Activated naive CD8-positive, alpha-beta T cell treated with anti-CD3 and anti-CD28 coated beads for 36 hours (primary cell): ENCODE measurements at regions not wholly inside any gene's neighbourhood (a gene's known extent, or its start where the extent isn't known, plus 50 kb on each side); places are given as distances from the start of the nearest gene placed in this dataset.
A peak's percentile ranks its signal among the peaks of the same experiment; 100 is the strongest.

Source experiments
- DNase-seq: peaks from one replicate; pipeline ENCODE4 v3.0.0; 2021
- H3K27ac Mint-ChIP-seq: one replicate; pipeline ENCODE4 v1.8.0; 2022; ENCODE audit warnings: mild to moderate bottlenecking, moderate library complexity, mixed read lengths
- H3K27me3 Mint-ChIP-seq: one replicate; pipeline ENCODE4 v1.8.0; 2022; ENCODE audit warnings: mild to moderate bottlenecking, mixed read lengths
- H3K36me3 Mint-ChIP-seq: one replicate; pipeline ENCODE4 v1.8.0; 2021; ENCODE audit warnings: mild to moderate bottlenecking, mixed read lengths
- H3K4me1 Mint-ChIP-seq: one replicate; pipeline ENCODE4 v1.8.0; 2021; ENCODE audit warnings: mixed read lengths
- H3K4me3 Mint-ChIP-seq: one replicate; pipeline ENCODE4 v1.8.0; 2022; ENCODE audit warnings: mild to moderate bottlenecking, moderate library complexity, mixed read lengths
- H3K9me3 Mint-ChIP-seq: one replicate; pipeline ENCODE4 v1.8.0; 2022; ENCODE audit warnings: mixed read lengths

DNA sequence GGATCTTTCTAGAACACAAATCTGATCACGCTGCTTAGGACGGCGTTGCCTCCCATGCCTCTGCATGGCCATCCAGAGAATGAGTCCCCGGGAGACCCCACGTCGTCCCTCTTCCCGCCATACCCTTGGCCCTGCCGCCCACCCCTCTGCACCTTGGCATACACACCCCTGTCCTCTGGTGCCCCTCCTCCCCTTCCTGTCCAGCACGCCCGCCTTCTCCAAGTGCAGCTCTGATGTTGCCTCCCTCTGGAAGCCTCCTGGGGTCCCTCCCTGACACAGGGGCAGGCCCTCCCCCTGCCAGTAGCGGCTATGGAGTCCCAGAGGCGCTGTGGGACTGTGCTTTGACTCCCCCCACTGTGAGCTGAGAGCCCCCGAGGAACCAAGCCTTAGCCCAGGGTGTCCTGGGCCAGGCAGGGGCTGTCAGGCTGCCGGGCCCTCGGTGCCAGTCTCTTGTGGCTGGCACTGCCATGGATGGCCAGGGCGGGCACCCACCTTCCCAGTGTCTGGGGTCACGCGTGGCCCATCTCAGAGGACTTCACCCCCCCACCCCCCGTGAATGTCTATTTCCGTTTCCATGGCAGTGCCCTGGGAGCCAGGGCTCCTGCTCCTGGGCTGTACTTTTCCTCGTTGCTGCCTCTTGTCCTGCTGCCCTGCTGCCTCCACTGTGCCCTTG is 70.5 kb upstream of the RNU6ATAC start:
- no peak for DNase-seq
- H3K4me3 Mint-ChIP-seq, result no peak overlapping the region
- H3K36me3 Mint-ChIP-seq, result no peaks in the 10 kb centered on the region
- no peaks in the 10 kb centered on the region for H3K4me1 Mint-ChIP-seq
- H3K27ac Mint-ChIP-seq, result no peak overlapping the region
- H3K27me3 Mint-ChIP-seq, result no peaks in the 10 kb centered on the region
- H3K9me3 Mint-ChIP-seq, result no peaks in the 10 kb centered on the region

DNA sequence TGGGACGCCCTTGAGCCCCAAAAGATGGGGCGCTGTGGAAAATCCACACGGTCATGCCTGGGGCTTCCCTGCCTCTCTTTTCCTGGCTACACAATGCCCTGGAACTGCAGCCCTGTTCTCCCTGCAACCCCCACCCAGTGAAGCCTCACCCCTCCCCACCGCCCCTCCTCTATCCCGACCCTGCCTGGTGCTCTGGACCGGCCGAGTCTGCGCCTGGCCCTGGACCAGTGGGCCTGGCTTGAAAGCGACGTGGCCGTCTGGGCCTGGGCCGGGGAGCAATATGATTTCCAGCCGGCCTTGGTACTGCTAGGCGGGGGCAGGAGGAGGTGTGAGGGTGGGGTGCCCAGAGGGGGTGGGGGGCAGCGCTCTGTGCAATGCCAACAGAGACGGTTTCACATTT is 71.0 kb upstream of the RNU6ATAC start:
- Mint-ChIP-seq H3K9me3 (no peaks in the 10 kb centered on the region), H3K4me3 (no peak overlapping the region), H3K4me1 (no peaks in the 10 kb centered on the region), H3K27me3 (peaks cover 2% of the 10 kb centered on the region), H3K27ac (no peak overlapping the region), H3K36me3 (no peaks in the 10 kb centered on the region)
- no peak for DNase-seq

DNA sequence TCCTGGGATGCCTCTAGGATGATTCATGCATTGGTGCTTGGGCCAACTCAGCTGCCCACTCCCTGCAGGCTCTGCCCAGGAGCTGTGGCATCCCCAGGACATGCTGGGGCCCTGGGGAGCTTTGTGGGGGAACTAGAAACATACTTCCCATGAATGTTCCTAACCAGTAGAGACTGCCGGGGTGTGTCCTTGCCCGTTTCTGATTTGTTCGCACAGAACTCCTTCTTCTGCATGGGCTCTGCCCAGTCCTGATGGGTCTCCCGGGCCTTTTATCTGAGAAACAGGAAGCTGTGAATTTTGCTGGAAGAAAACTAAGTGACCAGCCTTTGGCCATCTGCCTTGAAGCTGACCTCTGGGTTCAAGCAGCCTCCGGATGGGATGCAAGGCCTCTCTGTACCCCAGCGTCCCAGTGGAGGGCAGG is 71.6 kb upstream of the RNU6ATAC start:
- Mint-ChIP-seq H3K27me3 (peaks cover 2% of the 10 kb centered on the region), H3K4me3 (no peak overlapping the region), H3K9me3 (no peaks in the 10 kb centered on the region), H3K4me1 (no peaks in the 10 kb centered on the region), H3K27ac (no peak overlapping the region), H3K36me3 (no peaks in the 10 kb centered on the region)
- no peak for DNase-seq

DNA sequence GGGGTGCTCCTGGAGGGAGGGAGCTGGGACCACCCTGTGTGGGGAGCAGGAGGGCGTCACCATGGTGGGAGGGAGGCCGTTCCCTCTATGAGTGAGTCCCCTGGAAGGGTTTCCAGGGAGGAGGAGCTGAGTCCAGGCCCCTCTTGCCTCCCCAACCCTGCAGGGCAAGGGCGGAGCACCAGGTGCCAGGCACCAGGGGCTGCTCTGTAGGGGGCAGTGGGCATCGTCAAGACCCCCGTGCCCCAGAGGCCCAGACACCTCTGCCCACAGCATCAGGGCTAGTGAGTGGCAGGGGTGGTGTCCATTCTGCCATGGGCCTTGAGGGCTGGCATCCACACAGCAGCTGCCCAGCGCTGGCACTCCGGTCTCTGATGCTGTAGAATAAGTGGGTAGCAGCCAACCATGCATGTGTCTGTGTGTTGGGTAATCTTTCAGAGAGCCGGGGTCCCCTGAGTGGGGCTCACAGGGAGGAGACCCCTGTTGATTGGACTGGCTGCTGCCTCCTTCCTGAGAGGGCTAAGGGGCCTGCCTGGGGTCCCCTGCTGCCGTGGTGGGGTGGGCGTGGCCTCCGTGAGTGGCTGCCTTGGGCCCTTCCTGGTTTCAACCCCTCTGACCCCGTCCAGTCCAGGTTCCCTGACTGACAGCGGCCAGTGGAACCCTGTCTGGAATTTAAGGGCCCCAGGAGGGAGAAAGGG is 72.7 kb upstream of the RNU6ATAC start:
- peaks cover 10% of the 10 kb centered on the region for H3K27me3 Mint-ChIP-seq

GRCh38 chr9:134237630-134238265 is 73.4 kb upstream of the RNU6ATAC start:
- DNase-seq, result no peak
- no peak overlapping the region for H3K4me3 Mint-ChIP-seq
- no peaks in the 10 kb centered on the region for H3K36me3 Mint-ChIP-seq
- H3K27ac Mint-ChIP-seq, result no peak overlapping the region
- peaks cover 3% of the 10 kb centered on the region for H3K4me1 Mint-ChIP-seq
- peaks cover 13% of the 10 kb centered on the region for H3K27me3 Mint-ChIP-seq
- no peaks in the 10 kb centered on the region for H3K9me3 Mint-ChIP-seq

More for the DNA sequence above, 72.7 kb upstream of the RNU6ATAC start:
- H3K4me3 Mint-ChIP-seq, result no peak overlapping the region
- H3K27ac Mint-ChIP-seq, result no peak overlapping the region
- H3K9me3 Mint-ChIP-seq, result no peaks in the 10 kb centered on the region
- H3K4me1 Mint-ChIP-seq, result no peaks in the 10 kb centered on the region
- no peaks in the 10 kb centered on the region for H3K36me3 Mint-ChIP-seq
- DNase-seq, result no peak

DNA sequence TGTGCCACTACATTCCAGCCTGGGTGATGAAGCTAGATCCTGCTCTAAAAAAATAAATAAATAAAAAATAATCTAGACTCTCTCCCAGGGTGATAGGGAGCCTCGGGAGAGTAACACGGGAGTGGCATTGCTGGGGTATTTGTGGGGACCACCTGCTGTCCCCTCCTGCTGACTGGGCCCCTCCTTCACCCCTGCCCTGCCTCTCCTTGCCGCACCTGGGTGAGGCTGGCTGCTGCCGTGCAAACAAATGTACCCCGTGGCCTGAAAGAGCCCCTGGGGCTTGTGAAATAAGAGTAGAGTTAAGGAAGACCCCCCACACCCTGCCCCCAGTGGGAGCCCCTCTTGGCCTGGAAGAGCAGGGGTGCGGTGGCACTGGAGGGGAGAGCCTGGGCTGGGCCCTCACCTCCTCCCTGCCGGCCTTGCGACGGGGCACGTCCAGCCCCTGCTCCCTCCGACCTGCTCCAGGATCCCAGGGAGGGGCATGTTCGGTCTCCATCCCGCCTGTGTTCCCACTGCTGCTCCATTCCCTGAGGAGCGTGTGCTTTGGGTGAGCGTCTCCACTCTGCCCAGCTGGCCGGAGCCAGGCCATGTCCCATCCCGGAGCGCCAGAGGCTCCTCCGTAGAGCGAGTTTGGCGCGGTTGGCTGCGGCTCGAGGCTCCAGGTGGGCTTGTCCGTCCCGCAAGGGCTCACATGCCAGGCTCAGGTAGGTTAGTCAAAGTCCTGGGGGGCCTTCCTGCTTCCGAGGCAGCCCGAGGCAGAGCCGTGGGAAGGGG is 75.0 kb upstream of the RNU6ATAC start:
- no peaks in the 10 kb centered on the region for H3K36me3 Mint-ChIP-seq
- DNase-seq, result no peak
- no peak overlapping the region for H3K4me3 Mint-ChIP-seq
- no peak overlapping the region for H3K27ac Mint-ChIP-seq
- peaks cover 13% of the 10 kb centered on the region for H3K27me3 Mint-ChIP-seq
- H3K9me3 Mint-ChIP-seq, result no peaks in the 10 kb centered on the region
- H3K4me1 Mint-ChIP-seq, result peaks cover 12% of the 10 kb centered on the region

DNA sequence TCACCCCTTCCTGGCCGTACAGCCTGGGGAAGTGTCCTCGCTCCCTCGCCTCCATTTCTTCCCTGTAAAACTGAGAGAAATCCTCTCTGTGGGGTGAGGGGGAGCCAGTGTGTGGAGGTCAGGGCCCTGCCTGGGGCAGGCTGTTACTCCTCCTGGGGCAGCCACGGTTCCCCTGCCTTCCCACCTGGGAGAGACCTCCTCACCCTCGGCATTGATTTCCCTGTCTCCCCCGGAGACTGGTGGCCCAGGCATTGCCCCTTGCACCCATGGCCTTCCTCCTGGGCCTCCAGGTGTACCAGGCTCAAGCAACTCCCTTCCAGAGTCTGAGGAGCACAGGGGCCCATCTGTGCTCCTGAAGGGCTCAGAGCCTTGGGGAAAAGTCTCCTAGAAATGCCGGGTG is 75.6 kb upstream of the RNU6ATAC start:
- no peak for DNase-seq
- Mint-ChIP-seq H3K36me3 (no peaks in the 10 kb centered on the region), H3K27ac (no peak overlapping the region), H3K27me3 (peaks cover 14% of the 10 kb centered on the region), H3K4me1 (peaks cover 12% of the 10 kb centered on the region), H3K4me3 (no peak overlapping the region), H3K9me3 (no peaks in the 10 kb centered on the region)

- H3K27ac Mint-ChIP-seq, result no peak overlapping the region
- H3K4me1 Mint-ChIP-seq, result peaks cover 12% of the 10 kb centered on the region
- no peaks in the 10 kb centered on the region for H3K36me3 Mint-ChIP-seq
- H3K9me3 Mint-ChIP-seq, result no peaks in the 10 kb centered on the region
- no peak overlapping the region for H3K4me3 Mint-ChIP-seq
- H3K27me3 Mint-ChIP-seq, result peaks cover 16% of the 10 kb centered on the region
- DNase-seq, result no peak
Measured at GRCh38 chr9:134240361-134240760, 76.0 kb upstream of the RNU6ATAC start.

GRCh38 chr9:134242706-134243105 is 78.3 kb upstream of the RNU6ATAC start:
- Mint-ChIP-seq H3K36me3 (no peaks in the 10 kb centered on the region), H3K27me3 (peaks cover 16% of the 10 kb centered on the region)

GRCh38 chr9:134243778-134244467 is 79.6 kb upstream of the RNU6ATAC start:
- no peaks in the 10 kb centered on the region for H3K36me3 Mint-ChIP-seq
- peak; percentile 31 for DNase-seq
- peaks cover 12% of the 10 kb centered on the region for H3K4me1 Mint-ChIP-seq
- no peak overlapping the region for H3K4me3 Mint-ChIP-seq
- peaks cover 16% of the 10 kb centered on the region for H3K27me3 Mint-ChIP-seq
- H3K9me3 Mint-ChIP-seq, result peaks cover 9% of the 10 kb centered on the region
- peak overlapping the region; percentile 46 for H3K27ac Mint-ChIP-seq

More at GRCh38 chr9:134242706-134243105, 78.3 kb upstream of the RNU6ATAC start:
- no peak overlapping the region for H3K4me3 Mint-ChIP-seq
- DNase-seq, result no peak
- peaks cover 4% of the 10 kb centered on the region for H3K9me3 Mint-ChIP-seq
- H3K27ac Mint-ChIP-seq, result no peak overlapping the region
- H3K4me1 Mint-ChIP-seq, result peaks cover 12% of the 10 kb centered on the region

DNA sequence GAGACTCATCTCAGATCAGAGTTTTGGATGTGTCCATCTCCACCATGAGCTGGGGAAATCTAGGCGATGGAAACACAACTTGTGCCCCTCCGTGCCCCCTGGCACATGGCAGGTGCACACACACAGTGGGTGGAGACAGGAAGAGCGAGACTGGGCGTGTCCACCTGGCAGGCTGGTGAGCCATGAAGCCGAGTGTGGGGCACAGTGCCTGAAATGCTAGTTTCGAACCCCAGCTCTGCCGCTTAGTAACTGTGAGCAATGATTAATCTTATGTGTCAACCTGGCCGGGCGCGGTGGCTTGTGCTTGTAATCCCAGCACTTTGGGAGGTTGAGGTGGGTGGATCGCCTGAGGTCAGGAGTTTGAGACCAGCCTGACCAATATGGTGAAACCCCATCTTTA is 80.8 kb upstream of the RNU6ATAC start:
- DNase-seq, result no peak
- H3K4me3 Mint-ChIP-seq, result no peak overlapping the region
- H3K27me3 Mint-ChIP-seq, result peaks cover 16% of the 10 kb centered on the region
- no peaks in the 10 kb centered on the region for H3K36me3 Mint-ChIP-seq
- peaks cover 9% of the 10 kb centered on the region for H3K9me3 Mint-ChIP-seq
- peaks cover 12% of the 10 kb centered on the region for H3K4me1 Mint-ChIP-seq
- no peak overlapping the region for H3K27ac Mint-ChIP-seq

DNA sequence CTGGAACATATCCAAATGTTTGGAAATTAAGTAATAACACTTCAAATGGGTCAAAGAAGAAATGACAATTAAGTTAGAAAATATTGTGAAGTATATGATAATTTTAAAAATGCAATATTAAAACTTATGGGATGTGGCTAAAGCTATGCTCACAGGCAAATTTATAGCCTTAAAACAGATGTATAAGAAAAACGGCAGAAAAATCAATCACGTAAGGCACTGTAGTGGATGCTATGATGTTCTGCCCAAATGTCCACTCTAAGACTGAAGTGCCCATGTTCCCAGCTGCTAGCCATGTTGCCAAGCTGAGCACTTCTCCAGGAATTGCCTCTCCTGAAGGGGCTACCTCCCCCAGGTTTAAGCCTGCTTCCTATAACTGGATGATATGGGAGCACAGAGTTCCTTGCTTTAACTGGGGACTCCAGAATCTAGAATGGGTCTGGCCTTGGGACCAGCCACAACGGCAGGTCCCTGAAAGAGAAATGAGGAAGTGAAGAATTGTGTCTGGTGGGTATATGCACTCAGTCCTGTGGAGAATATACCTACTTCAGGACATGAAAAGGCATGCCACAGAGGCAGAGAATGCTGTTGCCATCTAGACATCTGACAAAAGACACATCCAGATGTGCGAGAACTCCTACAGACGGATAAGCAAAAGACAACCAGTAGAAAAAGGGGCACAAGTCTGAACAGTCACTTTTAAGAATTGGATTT is 78.2 kb upstream of the RXRA start:
- H3K27ac Mint-ChIP-seq, result no peak overlapping the region
- H3K4me3 Mint-ChIP-seq, result no peak overlapping the region
- no peak for DNase-seq
- H3K27me3 Mint-ChIP-seq, result peaks cover 3% of the 10 kb centered on the region
- H3K9me3 Mint-ChIP-seq, result peaks cover 9% of the 10 kb centered on the region
- peaks cover 9% of the 10 kb centered on the region for H3K4me1 Mint-ChIP-seq
- no peaks in the 10 kb centered on the region for H3K36me3 Mint-ChIP-seq

DNA sequence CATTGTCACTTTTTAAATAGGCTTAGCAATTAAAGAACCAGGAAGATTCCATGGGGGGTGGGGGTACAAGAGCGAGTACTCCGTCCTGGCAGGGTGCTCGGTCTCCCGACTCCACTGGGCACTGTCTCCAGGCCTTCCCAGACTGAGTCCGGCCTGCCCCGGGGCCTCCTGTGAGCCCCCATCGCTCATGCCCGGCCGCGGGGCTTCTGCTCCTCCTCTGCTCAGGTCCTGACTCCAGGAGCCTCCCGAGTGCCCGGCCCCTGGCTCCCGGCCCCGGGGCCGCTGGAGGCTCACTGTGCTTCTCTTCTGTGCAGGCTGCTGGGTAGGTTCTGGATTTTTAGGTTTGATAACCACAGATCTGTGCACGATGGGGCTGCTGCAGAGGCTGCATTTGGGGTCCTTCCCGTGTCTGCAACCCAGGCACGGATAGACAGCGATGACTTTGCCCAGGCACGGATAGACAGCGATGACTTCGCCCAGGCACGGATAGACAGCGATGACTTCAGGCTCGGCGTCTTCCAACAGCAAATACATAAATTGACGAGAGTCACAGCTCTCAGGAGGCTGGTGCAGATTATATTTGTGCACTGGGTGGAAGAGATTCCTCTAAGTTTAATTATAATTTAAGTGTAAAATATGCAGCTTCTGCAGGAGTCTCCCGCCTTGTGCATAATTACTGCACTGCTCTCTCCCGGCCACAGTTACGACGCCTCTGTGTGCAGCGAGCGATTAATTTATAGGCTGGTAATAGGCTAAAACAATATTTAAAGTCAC is 74.8 kb upstream of the RXRA start:
- no peak overlapping the region for H3K27ac Mint-ChIP-seq
- H3K4me3 Mint-ChIP-seq, result no peak overlapping the region
- no peaks in the 10 kb centered on the region for H3K4me1 Mint-ChIP-seq
- peaks cover 5% of the 10 kb centered on the region for H3K27me3 Mint-ChIP-seq
- peaks cover 9% of the 10 kb centered on the region for H3K9me3 Mint-ChIP-seq
- no peaks in the 10 kb centered on the region for H3K36me3 Mint-ChIP-seq
- DNase-seq, result no peak
